DMS153 treated with DMSO at 0.1 percent for 48 hours (cell line): ENCODE measurements at regions not wholly inside any gene's neighbourhood (a gene's known extent, or its start where the extent isn't known, plus 50 kb on each side); places are given as distances from the start of the nearest gene placed in this dataset.

Experiments
- DNase-seq: peaks from one replicate; lab custom pipeline; 2025; ENCODE audit not compliant: unreplicated experiment; lab: John Stamatoyannopoulos, UW

- DNase-seq, result no peak
These were observed 389.6 kb upstream of the IGFBP7 start for GRCh38 chr4:57499786-57500185.

GRCh38 chr4:57498251-57498650, 388.1 kb upstream of the IGFBP7 start:
- DNase-seq, result no peak

GRCh38 chr4:57496697-57497471, 386.7 kb upstream of the IGFBP7 start:
- DNase-seq, result no peak

- DNase-seq, result no peak
These were observed 384.6 kb upstream of the IGFBP7 start for GRCh38 chr4:57494821-57495220.

DNA sequence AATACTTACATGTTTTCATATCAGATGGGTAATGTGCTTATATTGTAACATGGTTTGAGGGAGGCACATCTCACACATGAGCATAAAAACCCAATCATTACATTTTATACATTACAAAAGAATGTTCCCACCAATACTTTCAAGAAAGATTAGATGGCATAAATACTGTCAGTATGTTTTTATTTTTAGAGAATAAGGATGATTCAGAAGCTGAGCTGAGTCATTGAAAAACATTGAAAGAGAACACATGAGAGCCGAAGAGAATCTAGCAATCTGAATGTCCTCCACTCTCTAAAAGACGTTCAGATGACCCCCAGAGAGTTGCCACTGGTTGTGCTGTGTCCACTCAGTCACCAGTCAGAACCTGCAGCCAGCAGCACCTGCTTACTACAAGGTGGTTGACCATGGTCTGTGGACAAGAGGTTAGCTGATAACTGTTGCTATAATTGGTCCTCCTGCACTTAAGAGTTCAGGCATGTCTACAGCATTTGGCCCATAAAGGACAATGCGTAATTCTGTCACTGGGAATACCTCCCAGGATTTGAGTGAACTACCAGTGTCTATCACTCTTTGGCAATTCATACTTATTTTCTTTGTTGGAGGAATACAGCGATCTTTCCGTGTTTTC, 382.2 kb upstream of the IGFBP7 start:
- DNase-seq, result no peak

DNA sequence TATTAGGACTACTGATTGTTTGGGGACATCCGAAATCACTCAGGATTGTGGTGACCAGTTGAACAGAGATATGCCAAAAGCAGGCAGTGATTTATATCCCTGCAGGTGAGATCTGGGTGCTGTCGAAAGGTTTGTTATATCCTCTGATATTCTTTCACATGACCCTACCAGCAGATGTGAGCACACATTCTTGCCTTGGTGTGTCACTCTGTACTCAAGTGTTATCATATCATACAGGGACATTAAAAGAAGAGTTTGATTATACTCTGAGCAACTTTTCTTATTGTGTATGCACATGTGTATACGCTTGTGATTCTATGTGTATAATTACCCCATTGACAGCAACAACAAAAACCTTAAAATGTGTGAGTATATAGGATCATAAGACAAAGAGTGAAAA, 381.2 kb upstream of the IGFBP7 start:
- DNase-seq, result no peak

GRCh38 chr4:57490520-57491255, 380.5 kb upstream of the IGFBP7 start:
- no peak for DNase-seq

DNA sequence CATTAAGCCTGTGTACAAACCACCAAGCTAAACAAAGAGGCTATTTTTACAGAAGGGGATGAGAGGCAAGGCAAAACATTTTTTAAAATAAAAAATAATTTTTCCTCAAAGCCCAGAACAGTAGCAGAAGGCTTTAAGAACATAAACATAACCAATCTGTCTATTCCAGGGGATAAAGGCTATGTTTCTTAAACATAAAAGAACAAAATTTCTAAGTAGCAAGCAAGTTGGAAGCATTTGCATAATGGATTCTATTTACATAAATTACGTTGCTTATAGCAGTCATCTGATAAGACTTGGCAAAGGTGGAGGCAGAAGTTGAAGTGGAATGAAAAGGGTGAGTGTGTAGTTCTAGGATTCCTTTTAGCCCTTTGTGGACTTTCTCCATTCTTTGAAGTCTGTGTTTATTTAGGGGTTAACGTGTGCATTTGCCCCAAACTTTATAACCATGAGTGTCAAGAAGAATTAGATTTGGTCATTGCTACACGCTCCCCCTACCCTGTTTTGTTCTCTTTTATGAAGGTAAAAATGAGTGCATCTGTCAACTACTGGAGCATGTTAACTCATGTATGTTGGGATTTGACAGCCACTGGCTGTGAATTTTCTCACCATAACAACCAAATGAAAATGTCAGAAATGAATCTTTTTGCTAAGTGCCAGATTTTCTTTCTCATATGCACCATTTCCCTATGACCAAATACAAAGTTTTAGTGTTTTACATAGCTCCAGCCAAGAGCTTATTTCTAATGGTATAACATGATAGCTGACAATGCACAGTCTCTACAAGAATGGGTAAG, 378.4 kb upstream of the IGFBP7 start:
- DNase-seq, result no peak

- DNase-seq, result no peak
These were observed 365.2 kb upstream of the IGFBP7 start for GRCh38 chr4:57475424-57475823.

- no peak for DNase-seq
These were observed 355.3 kb upstream of the IGFBP7 start for GRCh38 chr4:57465321-57466056.

GRCh38 chr4:57462843-57463242, 352.7 kb upstream of the IGFBP7 start:
- peak; percentile 29 for DNase-seq

GRCh38 chr4:57460967-57461366, 350.8 kb upstream of the IGFBP7 start:
- DNase-seq, result no peak

DNA sequence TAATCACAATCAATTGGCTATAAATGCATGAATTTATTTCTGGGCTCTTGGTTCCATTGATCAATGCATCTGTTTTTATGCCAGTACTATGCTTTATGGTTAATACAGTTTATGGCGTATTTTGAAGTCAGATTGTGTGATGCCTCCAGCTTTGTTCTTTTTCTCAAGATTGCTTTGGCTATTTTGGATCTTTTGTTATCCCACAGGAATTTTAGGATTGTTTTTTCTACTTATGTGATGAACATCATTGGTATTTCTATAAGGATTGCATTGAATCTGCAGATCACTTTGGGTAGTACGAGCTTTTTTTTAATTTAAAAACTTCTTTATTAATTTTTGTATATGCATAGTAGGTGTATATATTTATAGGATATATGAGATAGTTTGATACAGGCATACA, 338.7 kb upstream of the IGFBP7 start:
- no peak for DNase-seq

DNA sequence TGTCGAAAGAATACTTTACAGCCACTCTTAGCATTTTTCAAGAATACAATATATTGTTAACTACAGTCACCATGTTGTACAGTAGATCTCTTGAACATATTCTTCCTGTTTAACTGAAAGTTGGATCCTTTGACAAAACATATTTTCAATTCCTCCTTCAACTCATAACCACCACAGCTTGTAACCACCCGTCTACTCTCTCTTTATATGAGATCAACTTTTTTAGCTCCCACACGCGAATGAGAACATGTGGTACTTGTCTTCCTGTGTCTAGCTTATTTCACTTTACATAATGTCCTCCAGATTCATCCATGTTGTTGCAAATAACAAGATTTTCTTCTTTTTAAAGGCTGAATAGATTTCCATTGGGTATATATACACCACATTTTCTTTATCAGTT, 338.3 kb upstream of the IGFBP7 start:
- no peak for DNase-seq

DNA sequence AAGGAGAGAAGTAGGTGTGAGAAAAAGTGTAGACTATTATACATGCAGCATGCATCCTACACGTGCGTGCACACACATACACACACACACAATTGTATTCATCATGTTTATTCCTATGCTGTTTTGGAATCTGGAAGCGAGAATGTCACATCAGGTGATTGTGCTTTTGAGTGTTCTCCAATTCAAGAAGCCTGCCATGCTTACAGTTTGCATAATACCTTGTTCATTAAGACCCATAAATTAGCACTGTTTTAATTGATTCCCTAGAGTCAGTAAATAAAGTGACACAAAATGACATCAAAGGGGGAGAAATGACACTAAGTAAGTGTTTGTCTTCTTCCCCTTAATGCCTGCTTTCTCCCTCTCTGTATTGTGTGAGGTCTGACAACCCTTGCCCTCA, 336.1 kb upstream of the IGFBP7 start:
- DNase-seq, result no peak

DNA sequence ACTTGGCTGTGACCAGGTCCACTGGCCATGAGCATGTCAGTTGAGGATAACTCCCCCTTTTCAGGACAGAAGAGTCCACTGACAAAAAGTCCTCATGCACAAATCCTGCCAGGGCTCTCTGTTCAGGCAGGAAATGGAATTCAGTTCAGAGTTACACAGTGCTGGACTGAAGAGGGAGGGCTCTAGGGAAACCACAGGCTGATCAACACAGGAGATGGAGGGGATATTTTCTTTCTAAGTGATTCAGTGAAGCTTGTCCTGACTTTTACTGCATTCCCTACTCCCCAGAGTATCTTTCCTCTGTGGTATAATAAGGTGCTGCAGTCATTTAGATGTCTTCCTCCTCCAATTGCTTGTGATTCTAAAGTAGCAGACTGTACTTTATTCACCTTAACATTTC, 335.5 kb upstream of the IGFBP7 start:
- no peak for DNase-seq

- no peak for DNase-seq
These were observed 334.5 kb upstream of the IGFBP7 start for GRCh38 chr4:57444671-57445070.

DNA sequence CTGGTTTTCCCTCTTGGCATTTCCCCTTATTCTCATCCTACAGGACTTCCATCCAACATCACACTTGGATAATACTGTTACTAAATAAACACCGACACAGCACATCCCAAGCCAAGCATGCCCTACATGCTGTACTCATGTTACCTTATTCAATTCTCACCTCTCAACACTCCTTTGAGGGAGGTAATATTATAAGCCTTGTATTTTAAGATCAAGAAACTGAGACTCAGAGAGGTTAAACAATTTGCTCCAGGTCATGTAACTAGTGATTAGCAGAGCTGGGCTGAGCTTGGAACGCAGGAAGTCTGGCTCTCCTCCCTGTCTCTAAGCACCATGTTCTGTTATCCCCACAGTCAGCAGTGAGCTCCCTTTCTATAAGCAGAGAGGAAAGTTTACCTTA, 333.6 kb upstream of the IGFBP7 start:
- DNase-seq, result no peak

DNA sequence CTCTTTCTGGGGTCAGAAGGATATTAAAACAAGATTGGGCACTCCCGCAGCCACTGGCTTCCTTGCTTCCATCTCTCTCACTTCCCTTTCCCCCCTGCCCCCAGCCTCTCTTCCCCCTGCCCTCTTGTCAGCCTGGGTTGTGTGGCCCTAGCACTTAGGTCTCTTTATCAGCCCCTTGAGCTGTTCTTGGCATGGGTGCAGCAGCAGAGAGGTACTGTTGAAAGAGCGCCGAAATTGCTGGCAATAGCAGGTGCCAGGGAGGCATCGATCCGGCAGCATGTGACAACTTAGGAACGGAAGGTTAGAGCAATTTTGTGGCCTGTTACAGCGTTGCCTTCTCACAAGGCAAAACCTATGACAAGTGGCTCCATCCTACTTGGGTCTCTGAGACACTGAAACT, 333.1 kb upstream of the IGFBP7 start:
- DNase-seq, result no peak

- DNase-seq, result no peak
These were observed 332.7 kb upstream of the IGFBP7 start for GRCh38 chr4:57442831-57443291.

DNA sequence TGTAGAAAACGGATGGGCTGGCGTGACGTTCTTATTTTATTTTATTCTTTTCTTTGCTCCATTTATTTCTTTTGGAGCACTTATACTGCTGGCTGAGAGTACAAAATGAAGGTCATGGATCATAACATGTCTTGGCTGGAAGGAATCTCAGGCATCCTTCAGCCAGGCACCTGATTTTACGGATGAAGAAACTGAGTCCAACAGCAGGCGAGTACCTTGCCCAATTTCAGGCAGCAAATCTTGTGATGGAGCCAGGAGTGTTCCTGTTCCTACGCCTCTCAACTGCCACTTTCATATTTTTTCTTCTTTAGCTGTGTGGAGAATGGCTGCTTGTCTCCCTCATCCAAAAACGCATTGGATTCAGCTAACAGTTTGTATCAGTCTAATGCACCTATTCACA, 332.1 kb upstream of the IGFBP7 start:
- no peak for DNase-seq
